ENCODE measurements at regions not wholly inside any gene's neighbourhood (a gene's known extent, or its start where the extent isn't known, plus 50 kb on each side); places are given as distances from the start of the nearest gene placed in this dataset.

DNA sequence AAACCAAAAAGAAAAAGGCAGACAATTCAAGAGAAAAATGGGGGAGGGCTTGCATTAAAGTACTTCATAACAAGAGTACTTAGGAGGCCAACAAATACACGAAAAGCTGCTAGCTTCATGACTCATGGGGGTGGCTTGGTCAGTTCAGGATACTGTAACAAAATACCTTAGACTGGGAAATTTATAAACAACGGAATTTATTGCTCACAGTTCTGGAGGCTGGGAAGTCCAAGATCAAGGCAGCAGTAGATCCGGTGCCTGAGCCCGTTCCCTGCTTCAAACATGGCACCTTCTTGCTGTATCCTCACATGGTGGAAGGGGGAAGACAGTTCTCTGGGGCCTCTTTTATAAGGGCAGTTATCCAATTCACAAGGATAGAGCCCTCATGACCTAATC, 111.4 kb downstream of the C9orf50 start:
- Histone ChIP-seq H3K4me3 (ENCODE audit: insufficient read depth, low read depth, low read length) (no peak overlapping the region), H3K56ac (ENCODE audit: extremely low read depth, insufficient read depth, low read length) (no peak overlapping the region), H2AFZ (replicated peaks; ENCODE audit: low read length, poor library complexity) (no peak overlapping the region), H2BK15ac (ENCODE audit: low read depth, low read length) (0 out of 3 replicates have a peak overlapping the region, but pooled peaks have one; percentile 6), H3K9me3 (ENCODE audit: control insufficient read depth, insufficient read depth, low read length) (peaks cover 38% of the 10 kb centered on the region), H3K27me3 (ENCODE audit: control insufficient read depth, insufficient read depth, low read length) (no peaks in the 10 kb centered on the region), H3K14ac (replicated peaks; ENCODE audit: low read depth, low read length) (peak overlapping the region; percentile 86; the same call in 1 of the 2 replicates), H3K9me1 (ENCODE audit: insufficient read depth, low read length) (peaks cover 6% of the 10 kb centered on the region; the same call in 1 of the 2 replicates), H4K91ac (ENCODE audit: insufficient read depth, low read depth, low read length) (no peak overlapping the region; the same call in 1 of the 2 replicates), H3K36me3 (ENCODE audit: control insufficient read depth, insufficient read depth, low read length) (no peaks in the 10 kb centered on the region), H3K79me1 (ENCODE audit: low read depth in 1 of 2, low read length in 2 of 2) (no peaks in the 10 kb centered on the region; a peak in 1 of 4 replicates), H2BK120ac (ENCODE audit: low read depth, low read length) (peak overlapping the region; percentile 91; the same call in 1 of the 2 replicates), H3K23ac (ENCODE audit: low read depth, low read length) (no peak overlapping the region), H2AK9ac (replicated peaks; ENCODE audit: low read depth, low read length, poor library complexity) (peak overlapping the region; percentile 91), H3K27ac (ENCODE audit: insufficient read depth, low read length) (no peak overlapping the region; the same call in 1 of the 2 replicates), H2BK5ac (ENCODE audit: low read depth, low read length, poor library complexity, severe bottlenecking) (peak overlapping the region; percentile 97), H3K4me2 (ENCODE audit: low read depth, low read length) (peak overlapping the region; percentile 66), H2AK5ac (ENCODE audit: low read depth, low read length) (0 out of 2 replicates have a peak overlapping the region, but pooled peaks have one; percentile 61), H2BK20ac (ENCODE audit: low read depth, low read length) (peak overlapping the region; percentile 90; the same call in 1 of the 2 replicates), H4K8ac (ENCODE audit: low read depth in 2 of 2, low read length in 2 of 2) (peak overlapping the region in 1 of 2 experiments; percentile 73; a peak in 1 of 4 replicates), H4K5ac (ENCODE audit: low read depth, low read length) (no peak overlapping the region), H3K4me1 (ENCODE audit: control insufficient read depth, insufficient read depth, low read length) (peaks cover 9% of the 10 kb centered on the region), H3K9ac (ENCODE audit: low read depth, low read length) (no peak overlapping the region), H3K18ac (ENCODE audit: low read depth, low read length) (peak overlapping the region; percentile 91; the same call in 1 of the 2 replicates), H3K4ac (ENCODE audit: low read depth, low read length) (peak overlapping the region; percentile 81; the same call in 1 of the 2 replicates), H4K20me1 (ENCODE audit: insufficient read depth, low read length) (no peaks in the 10 kb centered on the region)
- no peak for TF ChIP-seq RFX5 (IDR thresholded peaks at IDR 0.05; ENCODE audit: low read depth, low read length)
- TF ChIP-seq CHD1 (IDR thresholded peaks at IDR 0.05; ENCODE audit: low read depth, low read length), result no peak
- no peak for TF ChIP-seq NFE2L2 (IDR thresholded peaks at IDR 0.05; ENCODE audit: low read depth, low read length)
- TF ChIP-seq MAZ (IDR thresholded peaks at IDR 0.05; ENCODE audit: borderline replicate concordance, low read depth, low read length), result no peak
- TF ChIP-seq POLR2A (IDR thresholded peaks at IDR 0.05; ENCODE audit: low read depth, low read length), result no peak
- TF ChIP-seq, protein P1, sequence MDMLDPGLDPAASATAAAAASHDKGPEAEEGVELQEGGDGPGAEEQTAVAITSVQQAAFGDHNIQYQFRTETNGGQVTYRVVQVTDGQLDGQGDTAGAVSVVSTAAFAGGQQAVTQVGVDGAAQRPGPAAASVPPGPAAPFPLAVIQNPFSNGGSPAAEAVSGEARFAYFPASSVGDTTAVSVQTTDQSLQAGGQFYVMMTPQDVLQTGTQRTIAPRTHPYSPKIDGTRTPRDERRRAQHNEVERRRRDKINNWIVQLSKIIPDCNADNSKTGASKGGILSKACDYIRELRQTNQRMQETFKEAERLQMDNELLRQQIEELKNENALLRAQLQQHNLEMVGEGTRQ (IDR thresholded peaks at IDR 0.05; ENCODE audit: low read depth, low read length), result no peak
- TF ChIP-seq, protein P2, sequence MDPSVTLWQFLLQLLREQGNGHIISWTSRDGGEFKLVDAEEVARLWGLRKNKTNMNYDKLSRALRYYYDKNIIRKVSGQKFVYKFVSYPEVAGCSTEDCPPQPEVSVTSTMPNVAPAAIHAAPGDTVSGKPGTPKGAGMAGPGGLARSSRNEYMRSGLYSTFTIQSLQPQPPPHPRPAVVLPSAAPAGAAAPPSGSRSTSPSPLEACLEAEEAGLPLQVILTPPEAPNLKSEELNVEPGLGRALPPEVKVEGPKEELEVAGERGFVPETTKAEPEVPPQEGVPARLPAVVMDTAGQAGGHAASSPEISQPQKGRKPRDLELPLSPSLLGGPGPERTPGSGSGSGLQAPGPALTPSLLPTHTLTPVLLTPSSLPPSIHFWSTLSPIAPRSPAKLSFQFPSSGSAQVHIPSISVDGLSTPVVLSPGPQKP (IDR thresholded peaks at IDR 0.05; ENCODE audit: borderline replicate concordance, low read depth, low read length), result no peak
- peak; percentile 89 for TF ChIP-seq RCOR1 (IDR thresholded peaks at IDR 0.05; ENCODE audit: insufficient replicate concordance, low read length)
- no peak for TF ChIP-seq RAD21 (IDR thresholded peaks at IDR 0.05; ENCODE audit: low read length)
- TF ChIP-seq BHLHE40 (IDR thresholded peaks at IDR 0.05; ENCODE audit: low read depth, low read length), result no peak
- no peak for TF ChIP-seq CEBPB (IDR thresholded peaks at IDR 0.05; ENCODE audit: low read depth, low read length)
- TF ChIP-seq MXI1 (IDR thresholded peaks at IDR 0.05; ENCODE audit: borderline replicate concordance, low read depth, low read length), result no peak
- TF ChIP-seq FOS (IDR thresholded peaks at IDR 0.05; ENCODE audit: low read depth, low read length), result peak; percentile 86
- TF ChIP-seq MAFK (IDR thresholded peaks at IDR 0.05; ENCODE audit: low read depth, low read length), result no peak
- TF ChIP-seq, protein P3, sequence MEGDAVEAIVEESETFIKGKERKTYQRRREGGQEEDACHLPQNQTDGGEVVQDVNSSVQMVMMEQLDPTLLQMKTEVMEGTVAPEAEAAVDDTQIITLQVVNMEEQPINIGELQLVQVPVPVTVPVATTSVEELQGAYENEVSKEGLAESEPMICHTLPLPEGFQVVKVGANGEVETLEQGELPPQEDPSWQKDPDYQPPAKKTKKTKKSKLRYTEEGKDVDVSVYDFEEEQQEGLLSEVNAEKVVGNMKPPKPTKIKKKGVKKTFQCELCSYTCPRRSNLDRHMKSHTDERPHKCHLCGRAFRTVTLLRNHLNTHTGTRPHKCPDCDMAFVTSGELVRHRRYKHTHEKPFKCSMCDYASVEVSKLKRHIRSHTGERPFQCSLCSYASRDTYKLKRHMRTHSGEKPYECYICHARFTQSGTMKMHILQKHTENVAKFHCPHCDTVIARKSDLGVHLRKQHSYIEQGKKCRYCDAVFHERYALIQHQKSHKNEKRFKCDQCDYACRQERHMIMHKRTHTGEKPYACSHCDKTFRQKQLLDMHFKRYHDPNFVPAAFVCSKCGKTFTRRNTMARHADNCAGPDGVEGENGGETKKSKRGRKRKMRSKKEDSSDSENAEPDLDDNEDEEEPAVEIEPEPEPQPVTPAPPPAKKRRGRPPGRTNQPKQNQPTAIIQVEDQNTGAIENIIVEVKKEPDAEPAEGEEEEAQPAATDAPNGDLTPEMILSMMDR (conservative IDR thresholded peaks at IDR 0.05; ENCODE audit: low read depth, low read length), result no peak
- peak; percentile 11; the same call in 1 of the 2 replicates for TF ChIP-seq SMC3 (IDR thresholded peaks at IDR 0.05; ENCODE audit: low read depth, low read length)
- intact Hi-C loops (cut with micrococcal nuclease), result loop anchor here (1.0 kb wide), 1 partner anchor 10 kb away; no protein-coding TSS in a partner anchor
- in situ Hi-C loops (cut with MboI; ENCODE audit: low sequenced_read_pairs), result no loop called here
- POLR2A ChIA-PET (ENCODE audit: unreplicated experiment), result interaction anchor here (1.3 kb wide), 1 partner anchor 370 kb away, joined by 5 read pairs; no protein-coding TSS in a partner anchor
- peak; percentile 98 for DNase-seq
- WGBS, 2 experiments (ENCODE audit: extremely low coverage in 2 of 2, insufficient read length in 1 of 2), result no CpG with 5 or more reads among the region's 4 CpGs
- CTCF ChIA-PET, result no interaction called here
- peak; percentile 89 for ATAC-seq (ENCODE audit: low read depth)
- dilution Hi-C loops (cut with HindIII; ENCODE audit: low sequenced_read_pairs, unreplicated experiment), result no loop called here
- no TSS peak for BruUV-seq (replicated peaks)
